ENCODE measurements at regions not wholly inside any gene's neighbourhood (a gene's known extent, or its start where the extent isn't known, plus 50 kb on each side); places are given as distances from the start of the nearest gene placed in this dataset.
"Not testable (repeated sequence)": the region's sequence is repeated elsewhere in the genome, so short reads cannot be mapped to it uniquely, and the experiment has no call there.

DNA sequence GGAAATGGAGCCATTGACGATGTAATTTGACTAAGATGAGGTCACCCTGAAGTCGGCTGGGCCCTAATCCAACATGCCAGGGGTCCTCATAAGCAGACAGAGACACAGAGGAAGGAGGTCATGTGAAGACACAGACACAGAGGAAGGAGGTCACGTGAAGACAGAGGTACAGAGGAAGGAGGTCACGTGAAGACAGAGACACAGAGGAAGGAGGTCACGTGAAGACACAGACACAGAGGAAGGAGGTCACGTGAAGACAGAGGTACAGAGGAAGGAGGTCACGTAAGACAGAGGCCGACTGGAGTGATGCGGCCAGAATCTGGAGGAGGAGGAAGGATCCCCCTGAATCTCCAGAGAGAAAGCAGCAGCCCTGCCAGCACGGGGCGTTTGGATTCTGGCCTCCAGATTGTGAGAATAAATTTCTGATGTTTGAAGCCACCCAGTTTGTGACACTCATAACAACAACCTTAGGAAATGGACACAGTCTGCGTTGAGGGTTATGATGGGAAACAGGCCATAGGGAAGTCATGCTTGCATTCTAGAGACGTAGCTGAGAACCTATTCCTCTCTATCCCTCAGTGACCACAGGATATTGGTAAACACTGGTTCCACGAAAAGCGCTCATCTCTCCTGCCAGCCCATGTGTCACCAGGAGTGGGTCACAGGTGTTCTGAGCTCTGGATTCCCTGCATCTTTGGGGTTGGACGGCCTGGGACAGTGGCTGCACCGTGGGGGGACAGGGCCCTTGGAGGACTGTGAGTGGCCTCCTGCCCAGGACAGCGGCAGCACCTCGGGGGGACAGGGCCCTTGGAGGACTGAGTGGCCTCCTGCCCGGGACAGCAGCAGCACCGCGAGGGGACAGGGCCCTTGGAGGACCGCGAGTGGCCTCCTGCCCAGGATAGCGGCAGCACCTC is 108.5 kb downstream of the SOX1 start:
- no peaks in the 10 kb centered on the region for H3K9me2 ChIP-seq (ENCODE audit: insufficient read depth, low read length)
- H3F3A ChIP-seq (ENCODE audit: insufficient read depth, low read length, poor library complexity, severe bottlenecking) = no peaks in the 10 kb centered on the region
- H3K9ac ChIP-seq (ENCODE audit: low read length) = no peak overlapping the region
- TF ChIP-seq, protein P1, sequence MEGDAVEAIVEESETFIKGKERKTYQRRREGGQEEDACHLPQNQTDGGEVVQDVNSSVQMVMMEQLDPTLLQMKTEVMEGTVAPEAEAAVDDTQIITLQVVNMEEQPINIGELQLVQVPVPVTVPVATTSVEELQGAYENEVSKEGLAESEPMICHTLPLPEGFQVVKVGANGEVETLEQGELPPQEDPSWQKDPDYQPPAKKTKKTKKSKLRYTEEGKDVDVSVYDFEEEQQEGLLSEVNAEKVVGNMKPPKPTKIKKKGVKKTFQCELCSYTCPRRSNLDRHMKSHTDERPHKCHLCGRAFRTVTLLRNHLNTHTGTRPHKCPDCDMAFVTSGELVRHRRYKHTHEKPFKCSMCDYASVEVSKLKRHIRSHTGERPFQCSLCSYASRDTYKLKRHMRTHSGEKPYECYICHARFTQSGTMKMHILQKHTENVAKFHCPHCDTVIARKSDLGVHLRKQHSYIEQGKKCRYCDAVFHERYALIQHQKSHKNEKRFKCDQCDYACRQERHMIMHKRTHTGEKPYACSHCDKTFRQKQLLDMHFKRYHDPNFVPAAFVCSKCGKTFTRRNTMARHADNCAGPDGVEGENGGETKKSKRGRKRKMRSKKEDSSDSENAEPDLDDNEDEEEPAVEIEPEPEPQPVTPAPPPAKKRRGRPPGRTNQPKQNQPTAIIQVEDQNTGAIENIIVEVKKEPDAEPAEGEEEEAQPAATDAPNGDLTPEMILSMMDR (IDR thresholded peaks at IDR 0.05; ENCODE audit: poor library complexity, severe bottlenecking) = no peak
- TF ChIP-seq RAD21 (conservative IDR thresholded peaks at IDR 0.05) (no peak), SMC3 (conservative IDR thresholded peaks at IDR 0.05; ENCODE audit: poor library complexity) (no peak), MXI1 (conservative IDR thresholded peaks at IDR 0.05; ENCODE audit: poor library complexity, severe bottlenecking) (no peak), POLR2AphosphoS5 (IDR thresholded peaks at IDR 0.05) (no peak), EP300 (conservative IDR thresholded peaks at IDR 0.05; ENCODE audit: poor library complexity, severe bottlenecking) (no peak), TAF1 (IDR thresholded peaks at IDR 0.05; ENCODE audit: low read depth) (no peak), EZH2 (IDR thresholded peaks at IDR 0.05; ENCODE audit: borderline replicate concordance, insufficient read depth, low read length, poor library complexity, severe bottlenecking) (no peak)
- TF ChIP-seq, protein P2, sequence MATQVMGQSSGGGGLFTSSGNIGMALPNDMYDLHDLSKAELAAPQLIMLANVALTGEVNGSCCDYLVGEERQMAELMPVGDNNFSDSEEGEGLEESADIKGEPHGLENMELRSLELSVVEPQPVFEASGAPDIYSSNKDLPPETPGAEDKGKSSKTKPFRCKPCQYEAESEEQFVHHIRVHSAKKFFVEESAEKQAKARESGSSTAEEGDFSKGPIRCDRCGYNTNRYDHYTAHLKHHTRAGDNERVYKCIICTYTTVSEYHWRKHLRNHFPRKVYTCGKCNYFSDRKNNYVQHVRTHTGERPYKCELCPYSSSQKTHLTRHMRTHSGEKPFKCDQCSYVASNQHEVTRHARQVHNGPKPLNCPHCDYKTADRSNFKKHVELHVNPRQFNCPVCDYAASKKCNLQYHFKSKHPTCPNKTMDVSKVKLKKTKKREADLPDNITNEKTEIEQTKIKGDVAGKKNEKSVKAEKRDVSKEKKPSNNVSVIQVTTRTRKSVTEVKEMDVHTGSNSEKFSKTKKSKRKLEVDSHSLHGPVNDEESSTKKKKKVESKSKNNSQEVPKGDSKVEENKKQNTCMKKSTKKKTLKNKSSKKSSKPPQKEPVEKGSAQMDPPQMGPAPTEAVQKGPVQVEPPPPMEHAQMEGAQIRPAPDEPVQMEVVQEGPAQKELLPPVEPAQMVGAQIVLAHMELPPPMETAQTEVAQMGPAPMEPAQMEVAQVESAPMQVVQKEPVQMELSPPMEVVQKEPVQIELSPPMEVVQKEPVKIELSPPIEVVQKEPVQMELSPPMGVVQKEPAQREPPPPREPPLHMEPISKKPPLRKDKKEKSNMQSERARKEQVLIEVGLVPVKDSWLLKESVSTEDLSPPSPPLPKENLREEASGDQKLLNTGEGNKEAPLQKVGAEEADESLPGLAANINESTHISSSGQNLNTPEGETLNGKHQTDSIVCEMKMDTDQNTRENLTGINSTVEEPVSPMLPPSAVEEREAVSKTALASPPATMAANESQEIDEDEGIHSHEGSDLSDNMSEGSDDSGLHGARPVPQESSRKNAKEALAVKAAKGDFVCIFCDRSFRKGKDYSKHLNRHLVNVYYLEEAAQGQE (IDR thresholded peaks at IDR 0.05; ENCODE audit: borderline replicate concordance) = no peak
- no peaks in the 10 kb centered on the region for H4K20me1 ChIP-seq (ENCODE audit: insufficient read depth)
- H3K79me2 ChIP-seq (replicated peaks; ENCODE audit: insufficient read depth, low read length) = no peaks in the 10 kb centered on the region
- H3K27me3 ChIP-seq (ENCODE audit: insufficient read depth, low read depth, low read length) = no peaks in the 10 kb centered on the region
- no peaks in the 10 kb centered on the region for H3K9me3 ChIP-seq (ENCODE audit: low read length)
- no peak overlapping the region for H3K4me3 ChIP-seq (ENCODE audit: low read length)
- H3K27ac ChIP-seq (ENCODE audit: low read length) = no peak overlapping the region
- no peak overlapping the region for H3K4me2 ChIP-seq (ENCODE audit: low read length)
- H3K36me3 ChIP-seq (ENCODE audit: insufficient read depth, low read length) = no peaks in the 10 kb centered on the region
- no peak overlapping the region for H2AFZ ChIP-seq (ENCODE audit: low read depth, low read length)

DNA sequence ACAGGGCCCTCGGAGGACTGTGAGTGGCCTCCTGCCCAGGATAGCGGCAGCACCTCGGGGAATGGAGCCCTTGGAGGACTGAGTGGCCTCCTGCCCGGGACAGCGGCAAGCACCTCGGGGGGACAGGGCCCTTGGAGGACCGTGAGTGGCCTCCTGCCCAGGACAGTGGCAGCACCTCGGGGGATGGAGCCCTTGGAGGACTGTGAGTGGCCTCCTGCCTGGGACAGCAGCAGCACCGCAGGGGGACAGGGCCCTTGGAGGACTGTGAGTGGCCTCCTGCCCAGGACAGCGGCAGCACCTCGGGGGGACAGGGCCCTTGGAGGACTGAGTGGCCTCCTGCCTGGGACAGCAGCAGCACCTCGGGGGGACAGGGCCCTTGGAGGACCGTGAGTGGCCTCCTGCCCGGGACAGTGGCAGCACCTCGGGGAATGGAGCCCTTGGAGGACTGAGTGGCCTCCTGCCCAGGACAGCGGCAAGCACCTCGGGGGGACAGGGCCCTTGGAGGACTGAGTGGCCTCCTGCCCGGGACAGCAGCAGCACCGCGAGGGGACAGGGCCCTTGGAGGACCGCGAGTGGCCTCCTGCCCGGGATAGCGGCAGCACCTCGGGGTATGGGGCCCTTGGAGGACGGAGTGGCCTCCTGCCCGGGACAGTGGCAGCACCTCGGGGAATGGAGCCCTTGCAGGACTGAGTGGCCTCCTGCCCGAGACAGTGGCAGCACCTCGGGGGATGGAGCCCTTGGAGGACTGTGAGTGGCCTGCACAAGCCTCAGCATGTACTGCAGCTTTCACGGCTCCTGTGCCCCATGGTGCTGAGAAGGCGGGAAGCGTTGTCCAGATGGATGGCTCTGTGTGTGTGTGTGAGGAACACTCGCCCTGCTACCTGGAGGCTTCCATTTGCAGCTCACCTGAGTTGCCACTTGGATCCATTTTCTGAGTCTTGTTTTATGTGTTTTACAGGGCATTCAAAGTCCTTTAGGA is 109.5 kb downstream of the SOX1 start:
- not testable (repeated sequence) for H4K20me1 ChIP-seq (ENCODE audit: insufficient read depth); H3K4me3 ChIP-seq (ENCODE audit: low read length); H3F3A ChIP-seq (ENCODE audit: insufficient read depth, low read length, poor library complexity, severe bottlenecking); H3K9ac ChIP-seq (ENCODE audit: low read length); H3K27me3 ChIP-seq (ENCODE audit: insufficient read depth, low read depth, low read length); H3K4me2 ChIP-seq (ENCODE audit: low read length); H3K36me3 ChIP-seq (ENCODE audit: insufficient read depth, low read length); H2AFZ ChIP-seq (ENCODE audit: low read depth, low read length); H3K9me3 ChIP-seq (ENCODE audit: low read length); H3K79me2 ChIP-seq (replicated peaks; ENCODE audit: insufficient read depth, low read length); H3K27ac ChIP-seq (ENCODE audit: low read length); H3K9me2 ChIP-seq (ENCODE audit: insufficient read depth, low read length)

Data from neural cell (in vitro differentiated cells).